A673 (cell line): ENCODE measurements at regions not wholly inside any gene's neighbourhood (a gene's known extent, or its start where the extent isn't known, plus 50 kb on each side); places are given as distances from the start of the nearest gene placed in this dataset.

Source experiments
- BruUV-seq: library from RNA; stranded (reverse); fragments of 400-500 nt; replicated peaks from 2 replicates; lab custom pipeline; 2021; lab: Mats Ljungman, UMichigan
- CTCF ChIA-PET: fragments of 300-600 bp; sonication (Branson Sonifier 250); formaldehyde crosslinking; loops from one replicate; lab custom pipeline; 2022; ENCODE audit warnings: antibody characterized with exemption; lab: Charles Lee
- POLR2A ChIA-PET: fragments of 300-600 bp; sonication (Branson Sonifier 250); formaldehyde crosslinking; loops from one replicate; lab custom pipeline; 2022; ENCODE audit warnings: antibody characterized with exemption; ENCODE audit not compliant: low non-redundant PET; lab: Charles Lee
- DNase-seq: peaks from one replicate; pipeline ENCODE4 v3.0.0-alpha.2; 2015; ENCODE audit warnings: low spot score
- H3K27ac ChIP-seq: fragments of 200-600 bp; sonication (generic); 2 replicates; pipeline ENCODE4 v1.5.1; 2016; ENCODE audit warnings: mixed run types, low read depth, mild to moderate bottlenecking, mixed read lengths, antibody characterized with exemption, low read length; ENCODE audit not compliant: poor library complexity, severe bottlenecking
- H3K27me3 ChIP-seq: fragments of 200-600 bp; sonication (generic); replicated peaks from 2 replicates; pipeline ENCODE4 v1.6.1; 2017; ENCODE audit warnings: mixed run types, low read depth, mild to moderate bottlenecking, mixed read lengths, antibody characterized with exemption, low read length; ENCODE audit not compliant: insufficient read depth, poor library complexity
- H3K36me3 ChIP-seq: fragments of 200-600 bp; sonication (generic); 2 replicates; pipeline ENCODE4 v1.6.1; 2016; ENCODE audit warnings: mixed run types, mild to moderate bottlenecking, mixed read lengths, antibody characterized with exemption, low read length; ENCODE audit not compliant: insufficient read depth, poor library complexity, severe bottlenecking
- H3K4me1 ChIP-seq: fragments of 200-600 bp; sonication (generic); 2 replicates; pipeline ENCODE4 v1.6.1; 2017; ENCODE audit warnings: mixed run types, mild to moderate bottlenecking, mixed read lengths, antibody characterized with exemption, low read length; ENCODE audit not compliant: insufficient read depth, poor library complexity, severe bottlenecking
- H3K4me3 ChIP-seq: fragments of 200-600 bp; sonication (generic); 2 replicates; pipeline ENCODE4 v1.5.1; 2016; ENCODE audit warnings: low read depth, mixed run types, mild to moderate bottlenecking, mixed read lengths, low read length; ENCODE audit not compliant: poor library complexity, severe bottlenecking
- H3K9me3 ChIP-seq: fragments of 200-600 bp; sonication (generic); 2 replicates; pipeline ENCODE4 v1.6.1; 2016; ENCODE audit warnings: mixed run types, low read depth, mild to moderate bottlenecking, mixed read lengths, antibody characterized with exemption, low read length; ENCODE audit not compliant: poor library complexity, severe bottlenecking
- EZH2 ChIP-seq: fragments of 200-600 bp; sonication (generic); IDR thresholded peaks from 2 replicates; pipeline ENCODE4 v1.6.1; 2017; ENCODE audit warnings: borderline replicate concordance, low read depth, mild to moderate bottlenecking, mixed read lengths, antibody characterized with exemption, low read length; ENCODE audit not compliant: poor library complexity, severe bottlenecking
- intact Hi-C: fragments of 100-400 bp; cut with micrococcal nuclease; formaldehyde crosslinking; loops from one replicate; pipeline ENCODE4 v1.10.0; 2022; ENCODE audit not compliant: unreplicated experiment
- TF ChIP-seq, protein P1 (sequence below): fragments of 300-800, 200-600 bp; sonication (generic); conservative IDR thresholded peaks from 2 replicates; pipeline ENCODE4 v1.5.1; 2017; ENCODE audit warnings: low read depth, mild to moderate bottlenecking, antibody characterized with exemption, low read length, moderate library complexity, mixed read lengths

GRCh38 chr5:61884252-61884855 lies 421.7 kb upstream of the KIF2A start:
- TF ChIP-seq, protein P1, sequence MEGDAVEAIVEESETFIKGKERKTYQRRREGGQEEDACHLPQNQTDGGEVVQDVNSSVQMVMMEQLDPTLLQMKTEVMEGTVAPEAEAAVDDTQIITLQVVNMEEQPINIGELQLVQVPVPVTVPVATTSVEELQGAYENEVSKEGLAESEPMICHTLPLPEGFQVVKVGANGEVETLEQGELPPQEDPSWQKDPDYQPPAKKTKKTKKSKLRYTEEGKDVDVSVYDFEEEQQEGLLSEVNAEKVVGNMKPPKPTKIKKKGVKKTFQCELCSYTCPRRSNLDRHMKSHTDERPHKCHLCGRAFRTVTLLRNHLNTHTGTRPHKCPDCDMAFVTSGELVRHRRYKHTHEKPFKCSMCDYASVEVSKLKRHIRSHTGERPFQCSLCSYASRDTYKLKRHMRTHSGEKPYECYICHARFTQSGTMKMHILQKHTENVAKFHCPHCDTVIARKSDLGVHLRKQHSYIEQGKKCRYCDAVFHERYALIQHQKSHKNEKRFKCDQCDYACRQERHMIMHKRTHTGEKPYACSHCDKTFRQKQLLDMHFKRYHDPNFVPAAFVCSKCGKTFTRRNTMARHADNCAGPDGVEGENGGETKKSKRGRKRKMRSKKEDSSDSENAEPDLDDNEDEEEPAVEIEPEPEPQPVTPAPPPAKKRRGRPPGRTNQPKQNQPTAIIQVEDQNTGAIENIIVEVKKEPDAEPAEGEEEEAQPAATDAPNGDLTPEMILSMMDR = no peak
- no peak for TF ChIP-seq EZH2
- DNase-seq = no peak
- Histone ChIP-seq H3K36me3 (no peaks in the 10 kb centered on the region), H3K4me1 (no peaks in the 10 kb centered on the region), H3K27ac (no peak overlapping the region), H3K27me3 (no peaks in the 10 kb centered on the region), H3K4me3 (no peak overlapping the region), H3K9me3 (no peaks in the 10 kb centered on the region)
- POLR2A ChIA-PET = no interaction called here
- no TSS peak for BruUV-seq
- intact Hi-C loops = no loop called here
- CTCF ChIA-PET = no interaction called here

DNA sequence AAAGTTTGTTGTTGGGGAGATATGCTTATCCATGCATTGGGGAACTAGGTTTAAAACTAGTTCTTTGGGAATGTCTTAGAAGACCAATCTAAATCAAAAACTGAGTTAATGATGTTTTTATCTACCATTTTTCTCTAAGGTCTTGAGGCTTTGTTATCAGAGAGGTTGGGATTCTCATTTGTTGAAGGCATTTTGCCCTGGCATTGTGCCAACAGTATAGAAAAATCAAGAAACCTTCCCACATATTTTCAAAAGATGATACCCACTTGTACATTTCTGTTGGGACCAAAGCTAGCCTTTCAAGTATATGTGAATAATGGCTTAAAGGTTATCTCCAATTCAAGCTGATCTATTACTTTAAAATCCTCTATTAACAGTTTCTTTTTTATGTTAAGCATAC lies 419.8 kb upstream of the KIF2A start:
- Histone ChIP-seq H3K9me3 (no peaks in the 10 kb centered on the region), H3K27ac (no peak overlapping the region), H3K36me3 (no peaks in the 10 kb centered on the region), H3K27me3 (no peaks in the 10 kb centered on the region), H3K4me3 (no peak overlapping the region), H3K4me1 (no peaks in the 10 kb centered on the region)
- POLR2A ChIA-PET = no interaction called here
- no peak for DNase-seq
- TF ChIP-seq EZH2 = no peak
- TF ChIP-seq, protein P1 = no peak
- BruUV-seq = no TSS peak
- CTCF ChIA-PET = no interaction called here
- intact Hi-C loops = no loop called here

DNA sequence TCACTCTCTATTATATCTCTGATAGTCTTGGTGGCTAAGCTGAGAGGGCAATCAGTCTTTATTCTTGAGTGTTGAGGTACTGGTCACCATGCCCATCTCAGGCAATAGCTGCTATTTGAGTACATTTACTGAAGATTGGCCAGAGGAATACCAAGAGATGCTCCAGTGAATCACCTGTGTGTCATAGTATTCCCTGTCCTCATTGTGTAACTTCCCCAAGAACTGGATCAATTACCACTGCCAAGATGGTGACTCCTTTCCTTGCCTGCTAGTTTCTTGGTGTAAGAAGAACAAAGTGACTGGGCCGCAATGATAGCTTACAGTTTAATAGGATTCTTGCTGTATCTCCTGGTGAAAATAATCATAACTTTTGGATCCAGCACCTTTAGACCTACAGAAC lies 418.7 kb upstream of the KIF2A start:
- no peaks in the 10 kb centered on the region for H3K4me1 ChIP-seq
- no peak for TF ChIP-seq EZH2
- TF ChIP-seq, protein P1 = no peak
- ChIA-PET POLR2A (no interaction called here), CTCF (no interaction called here)
- no TSS peak for BruUV-seq
- no peak overlapping the region for H3K4me3 ChIP-seq
- DNase-seq = no peak
- H3K36me3 ChIP-seq = no peaks in the 10 kb centered on the region
- intact Hi-C loops = no loop called here
- no peaks in the 10 kb centered on the region for H3K27me3 ChIP-seq
- H3K27ac ChIP-seq = no peak overlapping the region
- no peaks in the 10 kb centered on the region for H3K9me3 ChIP-seq
